SK-N-SH treated with all-trans-retinoic acid at 6 μM for 48 hours (cell line): ENCODE measurements at regions not wholly inside any gene's neighbourhood (a gene's known extent, or its start where the extent isn't known, plus 50 kb on each side); places are given as distances from the start of the nearest gene placed in this dataset.

Experiments
- ATAC-seq: fragments of 200-7000 bp; cut with Tn5 transposase; 3 replicates; pipeline ENCODE4 v1.9.1; 2020; ENCODE audit warnings: mild to moderate bottlenecking, moderate library complexity
- ARNTL ChIP-seq: fragments of 450-650 bp; formaldehyde crosslinking; IDR thresholded peaks from 2 replicates; pipeline ENCODE4 v1.5.0; 2020; ENCODE audit warnings: low read depth, mild to moderate bottlenecking, moderate library complexity, borderline replicate concordance
- CSDC2 ChIP-seq: fragments of 250-450 bp; sonication (Bioruptor Pico); IDR thresholded peaks from 2 replicates; pipeline ENCODE4 v1.5.0; 2020; ENCODE audit warnings: mild to moderate bottlenecking, moderate library complexity
- ESRRG ChIP-seq: fragments of 250-450 bp; sonication (Bioruptor Pico); IDR thresholded peaks from 2 replicates; pipeline ENCODE4 v1.6.1; 2021; ENCODE audit warnings: mild to moderate bottlenecking
- GLIS3 ChIP-seq: fragments of 250-450 bp; sonication (Bioruptor Pico); IDR thresholded peaks from 2 replicates; pipeline ENCODE4 v1.5.0; 2020; ENCODE audit warnings: mild to moderate bottlenecking, moderate library complexity
- ISL1 ChIP-seq: fragments of 250-450 bp; sonication (Bioruptor Pico); IDR thresholded peaks from 2 replicates; pipeline ENCODE4 v2.1.2; 2022; ENCODE audit warnings: mild to moderate bottlenecking, moderate library complexity
- OSR1 ChIP-seq: fragments of 250-450 bp; sonication (Bioruptor Pico); IDR thresholded peaks from 2 replicates; pipeline ENCODE4 v1.8.0; 2022; ENCODE audit warnings: moderate library complexity, mild to moderate bottlenecking, inconsistent platforms
- RARB ChIP-seq: fragments of 250-450 bp; sonication (Bioruptor Pico); IDR thresholded peaks from 2 replicates; pipeline ENCODE4 v1.8.0; 2021; ENCODE audit warnings: mild to moderate bottlenecking, moderate library complexity
- SNAI2 ChIP-seq: fragments of 250-450 bp; sonication (Bioruptor Pico); IDR thresholded peaks from 2 replicates; pipeline ENCODE4 v1.5.0; 2020; ENCODE audit warnings: mild to moderate bottlenecking, moderate library complexity
- TCF4 ChIP-seq: fragments of 250-450 bp; sonication (Bioruptor Pico); IDR thresholded peaks from 2 replicates; pipeline ENCODE4 v1.8.0; 2021; ENCODE audit warnings: mild to moderate bottlenecking, moderate library complexity, borderline replicate concordance
- TOX ChIP-seq: fragments of 250-450 bp; sonication (Bioruptor Pico); IDR thresholded peaks from 2 replicates; pipeline ENCODE4 v1.8.0; 2021; ENCODE audit warnings: mild to moderate bottlenecking, moderate library complexity, borderline replicate concordance
- ZFP3 ChIP-seq: fragments of 250-450 bp; sonication (Bioruptor Pico); IDR thresholded peaks from 2 replicates; pipeline ENCODE4 v1.5.0; 2020; ENCODE audit warnings: mild to moderate bottlenecking, moderate library complexity
- ZFP30 ChIP-seq: fragments of 450-650 bp; formaldehyde crosslinking; IDR thresholded peaks from 2 replicates; pipeline ENCODE4 v1.5.0; 2022; ENCODE audit warnings: mild to moderate bottlenecking, moderate library complexity
- ZNF70 ChIP-seq: fragments of 450-650 bp; formaldehyde crosslinking; IDR thresholded peaks from 2 replicates; pipeline ENCODE4 v1.5.0; 2020; ENCODE audit warnings: mild to moderate bottlenecking, moderate library complexity
- ZNF8 ChIP-seq: fragments of 450-650 bp; formaldehyde crosslinking; IDR thresholded peaks from 2 replicates; pipeline ENCODE4 v1.5.0; 2020; ENCODE audit warnings: mild to moderate bottlenecking, moderate library complexity
- TF ChIP-seq, protein P1 (sequence below): fragments of 250-450 bp; sonication (Bioruptor Pico); IDR thresholded peaks from 2 replicates; pipeline ENCODE4 v1.8.0; 2021; ENCODE audit warnings: low read depth, mild to moderate bottlenecking, moderate library complexity, borderline replicate concordance
- TF ChIP-seq, protein P2 (sequence below): fragments of 250-450 bp; sonication (Bioruptor Pico); IDR thresholded peaks from 2 replicates; pipeline ENCODE4 v1.8.0; 2020; ENCODE audit warnings: mild to moderate bottlenecking, moderate library complexity, borderline replicate concordance
- TF ChIP-seq, protein P3 (sequence below): fragments of 250-450 bp; sonication (Bioruptor Pico); IDR thresholded peaks from 2 replicates; pipeline ENCODE4 v1.5.0; 2020; ENCODE audit warnings: mild to moderate bottlenecking, moderate library complexity
- TF ChIP-seq, protein P4 (sequence below): fragments of 250-450 bp; sonication (Bioruptor Pico); IDR thresholded peaks from 2 replicates; pipeline ENCODE4 v1.5.1; 2020; ENCODE audit warnings: low read depth, mild to moderate bottlenecking, moderate library complexity
- TF ChIP-seq, protein P5 (sequence below): fragments of 250-450 bp; sonication (Bioruptor Pico); IDR thresholded peaks from 2 replicates; pipeline ENCODE4 v1.5.1; 2021; ENCODE audit warnings: mild to moderate bottlenecking, moderate library complexity

DNA sequence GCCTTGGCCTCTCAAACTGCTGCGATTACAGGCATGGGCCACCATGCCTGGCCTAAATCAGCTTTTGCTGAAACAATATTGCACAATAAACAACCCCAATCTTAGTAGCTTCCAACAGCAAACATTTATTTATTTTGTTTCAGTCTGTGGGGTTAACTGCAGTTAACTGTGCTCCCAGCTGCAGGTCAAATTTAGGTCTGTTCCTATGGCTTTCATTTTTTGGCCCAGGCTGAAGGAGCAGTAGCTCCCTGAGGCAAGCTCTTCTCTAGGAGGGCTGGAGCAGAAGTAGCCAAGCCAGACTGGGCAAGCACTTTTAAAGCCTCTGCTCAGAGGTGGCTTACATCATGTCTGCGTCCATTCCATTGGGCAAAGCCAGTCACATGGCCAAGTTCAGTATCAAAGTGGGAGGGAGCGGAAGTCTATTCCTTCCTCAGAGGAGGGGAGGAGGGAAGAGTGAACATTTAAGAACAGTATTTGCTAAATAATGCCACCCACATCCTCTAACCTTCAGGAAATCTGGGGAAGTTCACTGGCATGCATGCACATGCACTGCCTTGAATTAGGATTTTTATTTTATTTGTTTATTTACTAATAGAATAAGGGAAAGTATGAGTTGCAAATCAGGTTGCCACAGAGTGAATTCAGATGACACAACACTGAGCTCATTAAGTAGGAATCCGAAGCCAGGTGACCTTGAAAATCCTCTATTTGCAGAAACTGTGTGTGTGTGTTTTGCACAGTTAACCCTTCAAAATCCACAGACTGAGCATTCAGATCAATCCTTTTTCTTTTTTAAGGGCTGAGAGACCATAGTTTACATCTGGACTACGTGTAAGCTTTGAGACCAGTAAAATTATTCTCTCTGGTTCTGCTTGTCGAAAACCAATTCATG lies 122.0 kb upstream of the SEL1L start:
- ATAC-seq = no peak
- TF ChIP-seq RARB (CRISPR knock-in tag) (no peak), TOX (CRISPR knock-in tag) (no peak), ISL1 (CRISPR knock-in tag) (no peak), GLIS3 (no peak), CSDC2 (CRISPR knock-in tag) (no peak), ZNF70 (CRISPR knock-in tag) (no peak), ZNF8 (CRISPR knock-in tag) (no peak), ZFP3 (no peak), ARNTL (CRISPR knock-in tag) (no peak), SNAI2 (no peak)
- TF ChIP-seq, protein P1, sequence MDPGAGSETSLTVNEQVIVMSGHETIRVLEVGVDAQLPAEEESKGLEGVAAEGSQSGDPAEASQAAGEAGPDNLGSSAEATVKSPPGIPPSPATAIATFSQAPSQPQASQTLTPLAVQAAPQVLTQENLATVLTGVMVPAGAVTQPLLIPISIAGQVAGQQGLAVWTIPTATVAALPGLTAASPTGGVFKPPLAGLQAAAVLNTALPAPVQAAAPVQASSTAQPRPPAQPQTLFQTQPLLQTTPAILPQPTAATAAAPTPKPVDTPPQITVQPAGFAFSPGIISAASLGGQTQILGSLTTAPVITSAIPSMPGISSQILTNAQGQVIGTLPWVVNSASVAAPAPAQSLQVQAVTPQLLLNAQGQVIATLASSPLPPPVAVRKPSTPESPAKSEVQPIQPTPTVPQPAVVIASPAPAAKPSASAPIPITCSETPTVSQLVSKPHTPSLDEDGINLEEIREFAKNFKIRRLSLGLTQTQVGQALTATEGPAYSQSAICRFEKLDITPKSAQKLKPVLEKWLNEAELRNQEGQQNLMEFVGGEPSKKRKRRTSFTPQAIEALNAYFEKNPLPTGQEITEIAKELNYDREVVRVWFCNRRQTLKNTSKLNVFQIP (CRISPR knock-in tag) = no peak
- TF ChIP-seq, protein P2, sequence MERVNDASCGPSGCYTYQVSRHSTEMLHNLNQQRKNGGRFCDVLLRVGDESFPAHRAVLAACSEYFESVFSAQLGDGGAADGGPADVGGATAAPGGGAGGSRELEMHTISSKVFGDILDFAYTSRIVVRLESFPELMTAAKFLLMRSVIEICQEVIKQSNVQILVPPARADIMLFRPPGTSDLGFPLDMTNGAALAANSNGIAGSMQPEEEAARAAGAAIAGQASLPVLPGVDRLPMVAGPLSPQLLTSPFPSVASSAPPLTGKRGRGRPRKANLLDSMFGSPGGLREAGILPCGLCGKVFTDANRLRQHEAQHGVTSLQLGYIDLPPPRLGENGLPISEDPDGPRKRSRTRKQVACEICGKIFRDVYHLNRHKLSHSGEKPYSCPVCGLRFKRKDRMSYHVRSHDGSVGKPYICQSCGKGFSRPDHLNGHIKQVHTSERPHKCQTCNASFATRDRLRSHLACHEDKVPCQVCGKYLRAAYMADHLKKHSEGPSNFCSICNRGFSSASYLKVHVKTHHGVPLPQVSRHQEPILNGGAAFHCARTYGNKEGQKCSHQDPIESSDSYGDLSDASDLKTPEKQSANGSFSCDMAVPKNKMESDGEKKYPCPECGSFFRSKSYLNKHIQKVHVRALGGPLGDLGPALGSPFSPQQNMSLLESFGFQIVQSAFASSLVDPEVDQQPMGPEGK (CRISPR knock-in tag) = no peak

DNA sequence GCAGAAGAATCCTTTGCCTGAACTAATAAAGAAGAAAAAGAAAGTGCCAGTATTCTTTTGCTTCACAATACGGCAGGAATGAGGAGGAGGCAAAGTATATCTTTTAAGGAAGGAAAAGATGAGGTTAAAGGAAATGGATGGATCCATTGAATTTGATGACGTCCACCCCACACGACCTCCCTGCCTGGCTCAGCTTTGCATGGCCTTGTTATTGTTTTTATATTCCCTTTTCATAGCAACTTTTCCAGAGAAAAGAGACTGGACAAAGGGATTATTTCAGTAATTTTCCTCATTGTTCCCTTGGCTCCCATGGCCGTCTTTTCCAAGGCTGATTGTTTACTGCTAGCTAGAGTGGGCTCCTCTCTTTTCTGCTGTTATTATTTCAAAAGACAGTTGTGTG lies 123.2 kb upstream of the SEL1L start:
- no peak for ATAC-seq

DNA sequence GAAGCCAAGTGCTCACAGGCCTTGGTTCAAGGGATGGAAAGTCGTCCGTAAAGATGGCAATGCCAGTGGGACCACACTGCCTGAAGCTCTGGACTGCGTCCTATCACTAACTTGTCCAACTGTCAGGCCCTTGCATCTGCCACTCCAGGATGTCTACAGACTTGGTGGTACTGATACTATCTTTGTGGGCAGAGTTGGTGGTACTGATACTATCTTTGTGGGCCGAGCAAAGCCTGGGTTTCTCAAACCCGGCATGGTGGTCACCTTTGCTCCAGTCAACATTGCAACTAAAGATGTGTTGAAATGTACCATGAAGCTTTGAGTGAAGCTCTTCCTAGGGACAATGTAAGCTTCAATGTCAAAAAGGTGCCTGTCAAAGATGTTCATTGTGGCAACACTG lies 128.4 kb upstream of the SEL1L start:
- TF ChIP-seq, protein P3, sequence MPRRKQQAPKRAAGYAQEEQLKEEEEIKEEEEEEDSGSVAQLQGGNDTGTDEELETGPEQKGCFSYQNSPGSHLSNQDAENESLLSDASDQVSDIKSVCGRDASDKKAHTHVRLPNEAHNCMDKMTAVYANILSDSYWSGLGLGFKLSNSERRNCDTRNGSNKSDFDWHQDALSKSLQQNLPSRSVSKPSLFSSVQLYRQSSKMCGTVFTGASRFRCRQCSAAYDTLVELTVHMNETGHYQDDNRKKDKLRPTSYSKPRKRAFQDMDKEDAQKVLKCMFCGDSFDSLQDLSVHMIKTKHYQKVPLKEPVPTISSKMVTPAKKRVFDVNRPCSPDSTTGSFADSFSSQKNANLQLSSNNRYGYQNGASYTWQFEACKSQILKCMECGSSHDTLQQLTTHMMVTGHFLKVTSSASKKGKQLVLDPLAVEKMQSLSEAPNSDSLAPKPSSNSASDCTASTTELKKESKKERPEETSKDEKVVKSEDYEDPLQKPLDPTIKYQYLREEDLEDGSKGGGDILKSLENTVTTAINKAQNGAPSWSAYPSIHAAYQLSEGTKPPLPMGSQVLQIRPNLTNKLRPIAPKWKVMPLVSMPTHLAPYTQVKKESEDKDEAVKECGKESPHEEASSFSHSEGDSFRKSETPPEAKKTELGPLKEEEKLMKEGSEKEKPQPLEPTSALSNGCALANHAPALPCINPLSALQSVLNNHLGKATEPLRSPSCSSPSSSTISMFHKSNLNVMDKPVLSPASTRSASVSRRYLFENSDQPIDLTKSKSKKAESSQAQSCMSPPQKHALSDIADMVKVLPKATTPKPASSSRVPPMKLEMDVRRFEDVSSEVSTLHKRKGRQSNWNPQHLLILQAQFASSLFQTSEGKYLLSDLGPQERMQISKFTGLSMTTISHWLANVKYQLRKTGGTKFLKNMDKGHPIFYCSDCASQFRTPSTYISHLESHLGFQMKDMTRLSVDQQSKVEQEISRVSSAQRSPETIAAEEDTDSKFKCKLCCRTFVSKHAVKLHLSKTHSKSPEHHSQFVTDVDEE (CRISPR knock-in tag) = no peak
- TF ChIP-seq, protein P4, sequence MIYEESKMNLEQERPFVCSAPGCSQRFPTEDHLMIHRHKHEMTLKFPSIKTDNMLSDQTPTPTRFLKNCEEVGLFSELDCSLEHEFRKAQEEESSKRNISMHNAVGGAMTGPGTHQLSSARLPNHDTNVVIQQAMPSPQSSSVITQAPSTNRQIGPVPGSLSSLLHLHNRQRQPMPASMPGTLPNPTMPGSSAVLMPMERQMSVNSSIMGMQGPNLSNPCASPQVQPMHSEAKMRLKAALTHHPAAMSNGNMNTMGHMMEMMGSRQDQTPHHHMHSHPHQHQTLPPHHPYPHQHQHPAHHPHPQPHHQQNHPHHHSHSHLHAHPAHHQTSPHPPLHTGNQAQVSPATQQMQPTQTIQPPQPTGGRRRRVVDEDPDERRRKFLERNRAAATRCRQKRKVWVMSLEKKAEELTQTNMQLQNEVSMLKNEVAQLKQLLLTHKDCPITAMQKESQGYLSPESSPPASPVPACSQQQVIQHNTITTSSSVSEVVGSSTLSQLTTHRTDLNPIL = no peak
- TF ChIP-seq CSDC2 (CRISPR knock-in tag) = no peak
- no peak for TF ChIP-seq ZFP30 (CRISPR knock-in tag)
- no peak for ATAC-seq

More for the DNA sequence above, 123.2 kb upstream of the SEL1L start:
- TF ChIP-seq SNAI2 = no peak
- no peak for TF ChIP-seq TCF4
- no peak for TF ChIP-seq ZNF8 (CRISPR knock-in tag)
- TF ChIP-seq ZFP3 = no peak
- no peak for TF ChIP-seq TOX (CRISPR knock-in tag)
- TF ChIP-seq OSR1 = no peak

DNA sequence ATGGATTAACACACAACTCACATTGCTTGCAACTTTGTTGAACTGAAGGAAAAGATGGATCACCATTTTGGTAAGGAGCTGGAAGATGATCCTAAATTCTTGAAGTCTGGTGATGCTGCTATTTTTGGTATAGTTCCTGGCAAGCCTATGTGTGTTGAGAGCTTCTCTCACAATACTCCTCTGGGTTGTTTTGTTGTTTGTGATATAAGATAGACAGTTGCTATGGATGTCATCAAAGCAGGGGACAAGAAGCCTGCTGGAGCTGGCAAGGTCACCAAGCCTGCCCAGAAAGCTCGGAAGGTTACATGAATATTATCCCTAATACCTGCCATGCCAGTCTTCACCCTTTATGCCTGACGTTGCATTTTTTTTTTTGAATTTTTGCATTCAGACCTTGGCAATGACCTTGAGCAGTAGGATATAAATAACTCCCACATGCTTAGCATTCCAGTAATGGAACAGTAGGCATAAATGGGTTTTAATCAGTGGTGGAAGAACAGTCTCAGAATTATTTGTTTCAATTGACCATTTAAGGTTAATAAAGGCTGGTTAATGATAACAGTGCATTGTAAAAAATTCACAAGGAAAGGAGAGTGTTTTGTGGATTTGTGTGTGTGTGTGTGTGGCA lies 129.0 kb upstream of the SEL1L start:
- no peak for ATAC-seq
- TF ChIP-seq ZFP3 = no peak
- TF ChIP-seq GLIS3 = no peak
- TF ChIP-seq, protein P4 = no peak
- TF ChIP-seq ESRRG = no peak
- TF ChIP-seq ARNTL (CRISPR knock-in tag) = no peak
- TF ChIP-seq CSDC2 (CRISPR knock-in tag) = no peak
- no peak for TF ChIP-seq RARB (CRISPR knock-in tag)
- TF ChIP-seq, protein P5, sequence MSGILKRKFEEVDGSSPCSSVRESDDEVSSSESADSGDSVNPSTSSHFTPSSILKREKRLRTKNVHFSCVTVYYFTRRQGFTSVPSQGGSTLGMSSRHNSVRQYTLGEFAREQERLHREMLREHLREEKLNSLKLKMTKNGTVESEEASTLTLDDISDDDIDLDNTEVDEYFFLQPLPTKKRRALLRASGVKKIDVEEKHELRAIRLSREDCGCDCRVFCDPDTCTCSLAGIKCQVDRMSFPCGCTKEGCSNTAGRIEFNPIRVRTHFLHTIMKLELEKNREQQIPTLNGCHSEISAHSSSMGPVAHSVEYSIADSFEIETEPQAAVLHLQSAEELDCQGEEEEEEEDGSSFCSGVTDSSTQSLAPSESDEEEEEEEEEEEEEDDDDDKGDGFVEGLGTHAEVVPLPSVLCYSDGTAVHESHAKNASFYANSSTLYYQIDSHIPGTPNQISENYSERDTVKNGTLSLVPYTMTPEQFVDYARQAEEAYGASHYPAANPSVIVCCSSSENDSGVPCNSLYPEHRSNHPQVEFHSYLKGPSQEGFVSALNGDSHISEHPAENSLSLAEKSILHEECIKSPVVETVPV (CRISPR knock-in tag) = no peak
- TF ChIP-seq TOX (CRISPR knock-in tag) = no peak
- no peak for TF ChIP-seq ZNF70 (CRISPR knock-in tag)
- TF ChIP-seq, protein P3 (CRISPR knock-in tag) = no peak
